ENCODE measurements at regions not wholly inside any gene's neighbourhood (a gene's known extent, or its start where the extent isn't known, plus 50 kb on each side); places are given as distances from the start of the nearest gene placed in this dataset.
"Not testable (repeated sequence)": the region's sequence is repeated elsewhere in the genome, so short reads cannot be mapped to it uniquely, and the experiment has no call there.

- DNase-seq, result no peak
Observed at GRCh38 chr5:56375011-56375410, 141.9 kb upstream of the ANKRD55 start.

GRCh38 chr5:56372491-56372890, 139.4 kb upstream of the ANKRD55 start:
- DNase-seq, result not testable (repeated sequence)

- DNase-seq, result no peak
Observed at GRCh38 chr5:56369361-56369811, 136.3 kb upstream of the ANKRD55 start.

- no peak for DNase-seq
Observed at GRCh38 chr5:56367748-56368147, 134.6 kb upstream of the ANKRD55 start.

- DNase-seq, result no peak
Observed at GRCh38 chr5:56366986-56367385, 133.9 kb upstream of the ANKRD55 start.

GRCh38 chr5:56361398-56361797, 128.3 kb upstream of the ANKRD55 start:
- no peak for DNase-seq

- no peak for DNase-seq
Observed at GRCh38 chr5:56360816-56361215, 127.7 kb upstream of the ANKRD55 start.

GRCh38 chr5:56359809-56360685, 126.9 kb upstream of the ANKRD55 start:
- DNase-seq, result no peak

GRCh38 chr5:56358703-56359681, 125.9 kb upstream of the ANKRD55 start:
- peak; percentile 70 for DNase-seq

- DNase-seq, result no peak
Observed at GRCh38 chr5:56358046-56358445, 124.9 kb upstream of the ANKRD55 start.

GRCh38 chr5:56357426-56357825, 124.3 kb upstream of the ANKRD55 start:
- no peak for DNase-seq

GRCh38 chr5:56356836-56357160, 123.7 kb upstream of the ANKRD55 start:
- DNase-seq, result no peak

- no peak for DNase-seq
Observed at GRCh38 chr5:56356121-56356835, 123.1 kb upstream of the ANKRD55 start.

- DNase-seq, result no peak
Observed at GRCh38 chr5:56354836-56355235, 121.7 kb upstream of the ANKRD55 start.

- DNase-seq, result no peak
Observed at GRCh38 chr5:56352808-56353590, 119.9 kb upstream of the ANKRD55 start.

- DNase-seq, result no peak
Observed at GRCh38 chr5:56350597-56351170, 117.6 kb upstream of the ANKRD55 start.

GRCh38 chr5:56350011-56350596, 117.0 kb upstream of the ANKRD55 start:
- no peak for DNase-seq

GRCh38 chr5:56349461-56349860, 116.3 kb upstream of the ANKRD55 start:
- DNase-seq, result no peak

- no peak for DNase-seq
Observed at GRCh38 chr5:56346741-56347535, 113.8 kb upstream of the ANKRD55 start.

GRCh38 chr5:56346044-56346710, 113.0 kb upstream of the ANKRD55 start:
- no peak for DNase-seq
